ENCODE measurements at regions not wholly inside any gene's neighbourhood (a gene's known extent, or its start where the extent isn't known, plus 50 kb on each side); places are given as distances from the start of the nearest gene placed in this dataset.

DNA sequence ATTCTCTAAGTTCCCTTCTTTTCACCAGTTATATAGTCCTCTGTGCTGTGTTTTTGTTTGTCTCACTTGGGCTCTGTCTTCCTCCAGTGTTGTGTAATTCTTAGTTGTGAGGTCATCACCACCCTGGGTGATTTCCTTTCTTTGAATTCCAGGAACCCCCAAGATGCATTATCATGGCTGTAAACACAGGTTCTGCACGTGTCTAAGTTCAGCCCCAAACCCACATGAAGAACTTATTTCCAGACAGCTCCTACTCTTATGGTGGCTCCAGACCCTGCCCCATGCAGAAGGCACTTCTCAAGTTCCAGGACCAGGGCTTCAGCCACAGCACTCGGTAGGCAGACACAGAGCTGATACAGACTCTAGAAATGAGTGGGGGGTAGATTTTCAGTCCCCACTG, 560.5 kb downstream of the BCL11B start:
- no peak overlapping the region for H3K56ac ChIP-seq (ENCODE audit: extremely low read depth, insufficient read depth, low read length)
- no peak overlapping the region for H3K18ac ChIP-seq (ENCODE audit: low read depth, low read length)
- H3K4ac ChIP-seq (ENCODE audit: low read depth, low read length): no peak overlapping the region
- no peak overlapping the region for H3K4me3 ChIP-seq (ENCODE audit: insufficient read depth, low read depth, low read length)
- dilution Hi-C loops (cut with HindIII; ENCODE audit: low sequenced_read_pairs, unreplicated experiment) (no loop called here), in situ Hi-C loops (cut with MboI; ENCODE audit: low sequenced_read_pairs) (no loop called here), intact Hi-C loops (cut with micrococcal nuclease) (no loop called here)
- no peaks in the 10 kb centered on the region for H3K36me3 ChIP-seq (ENCODE audit: control insufficient read depth, insufficient read depth, low read length)
- no peak overlapping the region for H2BK15ac ChIP-seq (ENCODE audit: low read depth, low read length)
- H4K91ac ChIP-seq (ENCODE audit: insufficient read depth, low read depth, low read length): no peak overlapping the region
- H2AFZ ChIP-seq (replicated peaks; ENCODE audit: low read length, poor library complexity): no peak overlapping the region
- H2BK120ac ChIP-seq (ENCODE audit: low read depth, low read length): no peak overlapping the region
- no peak overlapping the region for H4K5ac ChIP-seq (ENCODE audit: low read depth, low read length)
- peaks cover 21% of the 10 kb centered on the region for H3K9me3 ChIP-seq (ENCODE audit: control insufficient read depth, insufficient read depth, low read length)
- no peaks in the 10 kb centered on the region for H3K27me3 ChIP-seq (ENCODE audit: control insufficient read depth, insufficient read depth, low read length)
- no peak overlapping the region for H3K14ac ChIP-seq (replicated peaks; ENCODE audit: low read depth, low read length)
- ChIA-PET POLR2A (ENCODE audit: unreplicated experiment) (no interaction called here), CTCF (no interaction called here)
- H3K9ac ChIP-seq (ENCODE audit: low read depth, low read length): no peak overlapping the region
- DNase-seq: no peak
- no peak overlapping the region for H2AK9ac ChIP-seq (replicated peaks; ENCODE audit: low read depth, low read length, poor library complexity)
- H3K79me1 ChIP-seq (ENCODE audit: low read depth in 1 of 2, low read length in 2 of 2): no peaks in the 10 kb centered on the region
- no peak overlapping the region for H2AK5ac ChIP-seq (ENCODE audit: low read depth, low read length)
- H2BK20ac ChIP-seq (ENCODE audit: low read depth, low read length): no peak overlapping the region
- no CpG with 5 or more reads among the region's 2 CpGs for WGBS, 2 experiments (ENCODE audit: extremely low coverage in 2 of 2, insufficient read length in 1 of 2)
- ATAC-seq (ENCODE audit: low read depth): no peak
- H3K23ac ChIP-seq (ENCODE audit: low read depth, low read length): no peak overlapping the region
- H3K4me2 ChIP-seq (ENCODE audit: low read depth, low read length): no peak overlapping the region
- no peaks in the 10 kb centered on the region for H4K20me1 ChIP-seq (ENCODE audit: insufficient read depth, low read length)
- TF ChIP-seq MAFK (IDR thresholded peaks at IDR 0.05; ENCODE audit: low read depth, low read length) (no peak), RCOR1 (IDR thresholded peaks at IDR 0.05; ENCODE audit: insufficient replicate concordance, low read length) (no peak), FOS (IDR thresholded peaks at IDR 0.05; ENCODE audit: low read depth, low read length) (no peak), CHD1 (IDR thresholded peaks at IDR 0.05; ENCODE audit: low read depth, low read length) (no peak)
- TF ChIP-seq, protein P1, sequence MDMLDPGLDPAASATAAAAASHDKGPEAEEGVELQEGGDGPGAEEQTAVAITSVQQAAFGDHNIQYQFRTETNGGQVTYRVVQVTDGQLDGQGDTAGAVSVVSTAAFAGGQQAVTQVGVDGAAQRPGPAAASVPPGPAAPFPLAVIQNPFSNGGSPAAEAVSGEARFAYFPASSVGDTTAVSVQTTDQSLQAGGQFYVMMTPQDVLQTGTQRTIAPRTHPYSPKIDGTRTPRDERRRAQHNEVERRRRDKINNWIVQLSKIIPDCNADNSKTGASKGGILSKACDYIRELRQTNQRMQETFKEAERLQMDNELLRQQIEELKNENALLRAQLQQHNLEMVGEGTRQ (IDR thresholded peaks at IDR 0.05; ENCODE audit: low read depth, low read length): no peak
- no peak overlapping the region for H4K8ac ChIP-seq (ENCODE audit: low read depth in 2 of 2, low read length in 2 of 2)
- no peak overlapping the region for H2BK5ac ChIP-seq (ENCODE audit: low read depth, low read length, poor library complexity, severe bottlenecking)
- BruUV-seq (replicated peaks): no TSS peak
- H3K9me1 ChIP-seq (ENCODE audit: insufficient read depth, low read length): no peaks in the 10 kb centered on the region
- no peaks in the 10 kb centered on the region for H3K4me1 ChIP-seq (ENCODE audit: control insufficient read depth, insufficient read depth, low read length)
- H3K27ac ChIP-seq (ENCODE audit: insufficient read depth, low read length): no peak overlapping the region

Measured in IMR-90 (cell line).